H1 (cell line): ENCODE measurements at regions not wholly inside any gene's neighbourhood (a gene's known extent, or its start where the extent isn't known, plus 50 kb on each side); places are given as distances from the start of the nearest gene placed in this dataset.

Experiments
- CTCF ChIA-PET: fragments of 300-600 bp; sonication (Branson Sonifier 250); formaldehyde crosslinking; loops from one replicate; lab custom pipeline; 2021; ENCODE audit not compliant: partially characterized antibody; lab: Charles Lee
- POLR2A ChIA-PET: fragments of 300-600 bp; sonication (Branson Sonifier 250); formaldehyde crosslinking; loops from one replicate; lab custom pipeline; 2021; ENCODE audit warnings: inconsistent platforms; ENCODE audit not compliant: partially characterized antibody; lab: Charles Lee
- DNase-seq, 2 experiments: peaks; one replicate each; pipeline versions ENCODE4 v3.0.0 to v3.0.0-alpha.2; 2010 to 2022; ENCODE audit warnings: low spot score in 2 of 2, low read depth in 1 of 2, mixed read lengths in 1 of 2
- FAIRE-seq: peaks from 2 replicates; lab custom pipeline; 2011; peaks lifted over from hg19 to GRCh38; lab: Jason Lieb, UNC
- H2AFZ ChIP-seq: 2 replicates; pipeline ENCODE4 v1.8.1; 2012; ENCODE audit warnings: low read length, inconsistent platforms
- H2AK5ac ChIP-seq: 2 replicates; pipeline ENCODE4 v1.6.1; 2013; ENCODE audit warnings: low read depth, low read length
- H2BK120ac ChIP-seq: replicated peaks from 2 replicates; pipeline ENCODE3; 2013; ENCODE audit warnings: low read depth, low read length, inconsistent platforms
- H2BK12ac ChIP-seq: 2 replicates; pipeline ENCODE4 v1.6.1; 2013; ENCODE audit warnings: low read depth, low read length
- H2BK15ac ChIP-seq: 2 replicates; pipeline ENCODE4 v1.6.1; 2013; ENCODE audit warnings: low read length
- H2BK20ac ChIP-seq: 2 replicates; pipeline ENCODE4 v1.6.1; 2013; ENCODE audit warnings: low read length
- H2BK5ac ChIP-seq: 2 replicates; pipeline ENCODE4 v1.6.1; 2013; ENCODE audit warnings: low read depth, low read length
- H3K14ac ChIP-seq: 2 replicates; pipeline ENCODE4 v1.6.1; 2013; ENCODE audit warnings: inconsistent platforms; ENCODE audit not compliant: insufficient read length
- H3K18ac ChIP-seq: 2 replicates; pipeline ENCODE4 v1.6.1; 2013; ENCODE audit warnings: low read length; ENCODE audit errors: extremely low read depth
- H3K23ac ChIP-seq: 2 replicates; pipeline ENCODE4 v1.6.1; 2013; ENCODE audit warnings: inconsistent platforms; ENCODE audit not compliant: insufficient read length
- H3K23me2 ChIP-seq: 2 replicates; pipeline ENCODE4 v1.6.1; 2013; ENCODE audit warnings: low read depth, low read length
- H3K27ac ChIP-seq: 2 replicates; pipeline ENCODE4 v1.6.1; 2011; ENCODE audit warnings: low read depth, low read length, inconsistent platforms
- H3K27me3 ChIP-seq, 4 experiments: replicated peaks in 1 of 4; 1 replicate in 1 of 4; 2 replicates in 3 of 4; pipeline versions ENCODE4 v1.6.1 to v1.8.1; 2011 to 2013; ENCODE audit warnings: low read length in 3 of 4, mild to moderate bottlenecking in 3 of 4, inconsistent platforms in 2 of 4, mixed read lengths in 2 of 4, moderate library complexity in 1 of 4; ENCODE audit not compliant: control insufficient read depth in 3 of 4, insufficient read depth in 3 of 4; ENCODE audit errors: extremely low read depth in 1 of 4
- H3K36me3 ChIP-seq, 4 experiments: 2 replicates each; pipeline versions ENCODE4 v1.6.1 to v1.8.1; 2011 to 2013; ENCODE audit warnings: mild to moderate bottlenecking in 4 of 4, low read length in 3 of 4, moderate library complexity in 2 of 4, control low read depth in 1 of 4, inconsistent platforms in 1 of 4; ENCODE audit not compliant: insufficient read depth in 4 of 4, control insufficient read depth in 2 of 4
- H3K4ac ChIP-seq: replicated peaks from 2 replicates; pipeline ENCODE3; 2013; ENCODE audit warnings: low read length, low read depth, mixed read lengths, inconsistent platforms; ENCODE audit not compliant: insufficient read length
- H3K4me1 ChIP-seq, 4 experiments: replicated peaks in 1 of 4; 1 replicate in 1 of 4; 2 replicates in 3 of 4; pipeline versions ENCODE4 v1.6.1 to v1.8.1; 2011 to 2013; ENCODE audit warnings: low read length in 3 of 4, inconsistent platforms in 2 of 4, mixed read lengths in 1 of 4; ENCODE audit not compliant: insufficient read depth in 4 of 4, control insufficient read depth in 3 of 4
- H3K4me2 ChIP-seq, 2 experiments: 2 replicates each; pipeline versions ENCODE4 v1.6.1 to v1.8.1; 2011 to 2013; ENCODE audit warnings: low read depth in 2 of 2, low read length in 2 of 2, control low read depth in 1 of 2, inconsistent platforms in 1 of 2, mild to moderate bottlenecking in 1 of 2; ENCODE audit not compliant: insufficient read depth in 1 of 2
- H3K4me3 ChIP-seq, 4 experiments: fragments of 200-600, 300-600 bp in 1 of 4; sonication (generic), shearing (Covaris generic), sonication (Bioruptor Twin) in 1 of 4; 2 replicates each; pipeline versions ENCODE4 v1.5.1 to v1.8.1; 2011 to 2016; ENCODE audit warnings: low read length in 4 of 4, low read depth in 3 of 4, control low read depth in 2 of 4, inconsistent platforms in 2 of 4, mild to moderate bottlenecking in 2 of 4, mixed read lengths in 1 of 4, moderate library complexity in 1 of 4; ENCODE audit not compliant: insufficient read depth in 2 of 4; ENCODE audit errors: extremely low read depth in 1 of 4
- H3K56ac ChIP-seq: replicated peaks from 2 replicates; pipeline ENCODE3; 2013; ENCODE audit warnings: low read depth, mild to moderate bottlenecking, mixed read lengths, low read length, inconsistent platforms; ENCODE audit not compliant: insufficient read length
- H3K79me1 ChIP-seq: 2 replicates; pipeline ENCODE4 v1.6.1; 2013; ENCODE audit warnings: low read depth, low read length, control low read depth
- H3K79me2 ChIP-seq, 2 experiments: 2 replicates each; pipeline versions ENCODE4 v1.6.1 to v1.8.1; 2012 to 2013; ENCODE audit warnings: low read length in 2 of 2, mild to moderate bottlenecking in 2 of 2, inconsistent platforms in 1 of 2; ENCODE audit not compliant: insufficient read depth in 2 of 2, control insufficient read depth in 1 of 2
- H3K9ac ChIP-seq, 4 experiments: replicated peaks in 1 of 4; 1 replicate in 1 of 4; 2 replicates in 3 of 4; pipeline versions ENCODE4 v1.6.1 to v1.8.1; 2011 to 2013; ENCODE audit warnings: low read depth in 3 of 4, low read length in 3 of 4, control low read depth in 2 of 4, mild to moderate bottlenecking in 2 of 4, moderate library complexity in 2 of 4, inconsistent platforms in 1 of 4; ENCODE audit errors: extremely low read depth in 1 of 4
- H3K9me3 ChIP-seq, 2 experiments: 2 replicates each; pipeline versions ENCODE4 v1.6.1 to v1.8.1; 2012 to 2013; ENCODE audit warnings: mild to moderate bottlenecking in 2 of 2, moderate library complexity in 2 of 2, control low read depth in 1 of 2, inconsistent platforms in 1 of 2, low read depth in 1 of 2, low read length in 1 of 2, mixed read lengths in 1 of 2; ENCODE audit not compliant: insufficient read depth in 2 of 2
- H4K20me1 ChIP-seq, 2 experiments: replicated peaks in 1 of 2; 2 replicates each; pipeline versions ENCODE3 to v1.8.1; 2011 to 2013; ENCODE audit warnings: inconsistent platforms in 2 of 2, low read length in 2 of 2, mild to moderate bottlenecking in 1 of 2; ENCODE audit not compliant: insufficient read depth in 2 of 2, control insufficient read depth in 1 of 2
- H4K5ac ChIP-seq: 2 replicates; pipeline ENCODE4 v1.6.1; 2013; ENCODE audit warnings: low read length, low read depth, mixed read lengths, inconsistent platforms; ENCODE audit not compliant: insufficient read length
- H4K8ac ChIP-seq: 2 replicates; pipeline ENCODE4 v1.8.0; 2013; ENCODE audit warnings: mild to moderate bottlenecking, moderate library complexity, low read length, inconsistent platforms; ENCODE audit not compliant: insufficient read depth; ENCODE audit errors: extremely low read depth
- H4K91ac ChIP-seq: replicated peaks from 2 replicates; pipeline ENCODE3; 2013; ENCODE audit warnings: low read length, mixed read lengths, inconsistent platforms; ENCODE audit not compliant: insufficient read length
- BRCA1 ChIP-seq: IDR thresholded peaks from 2 replicates; pipeline ENCODE4 v1.6.1; 2012; ENCODE audit warnings: low read depth, low read length, improper control_type of control experiment
- EZH2 ChIP-seq: fragments of 200-600 bp; sonication (generic); IDR thresholded peaks from 2 replicates; pipeline ENCODE4 v1.7.1; 2012; ENCODE audit warnings: low read depth, mild to moderate bottlenecking, moderate library complexity, low read length, inconsistent platforms; ENCODE audit not compliant: severe bottlenecking
- GABPA ChIP-seq: IDR thresholded peaks from 2 replicates; pipeline ENCODE4 v1.6.1; 2011; ENCODE audit warnings: mild to moderate bottlenecking, low read length, moderate library complexity, borderline replicate concordance; ENCODE audit not compliant: insufficient read depth
- HDAC2 ChIP-seq, 2 experiments: fragments of 300-600 bp in 1 of 2; sonication (generic) in 1 of 2; IDR thresholded peaks; 2 replicates each; pipeline ENCODE4 v1.6.1; 2011 to 2012; ENCODE audit warnings: low read depth in 2 of 2, low read length in 2 of 2, mild to moderate bottlenecking in 2 of 2, moderate library complexity in 2 of 2, borderline replicate concordance in 1 of 2, inconsistent platforms in 1 of 2
- JUN ChIP-seq: IDR thresholded peaks from 2 replicates; pipeline ENCODE4 v1.6.1; 2011; ENCODE audit warnings: low read depth, mild to moderate bottlenecking, improper control_type of control experiment, low read length
- POLR2A ChIP-seq, 2 experiments: IDR thresholded peaks; 1 replicate in 1 of 2; 2 replicates in 1 of 2; pipeline ENCODE4 v1.6.1; 2011; ENCODE audit warnings: low read depth in 2 of 2, low read length in 2 of 2, mild to moderate bottlenecking in 2 of 2; ENCODE audit errors: control extremely low read depth in 1 of 2
- RAD21 ChIP-seq, 2 experiments: IDR thresholded peaks in 1 of 2; conservative IDR thresholded peaks in 1 of 2; 2 replicates each; pipeline ENCODE4 v1.6.1; 2011; ENCODE audit warnings: low read depth in 2 of 2, low read length in 2 of 2, improper control_type of control experiment in 1 of 2, inconsistent platforms in 1 of 2, mild to moderate bottlenecking in 1 of 2, moderate library complexity in 1 of 2
- SIX5 ChIP-seq: IDR thresholded peaks from 2 replicates; pipeline ENCODE4 v1.6.1; 2011; ENCODE audit warnings: mild to moderate bottlenecking, low read depth, low read length
- SP4 ChIP-seq: IDR thresholded peaks from 2 replicates; pipeline ENCODE4 v1.6.1; 2012; ENCODE audit warnings: low read length, inconsistent platforms
- TCF12 ChIP-seq: IDR thresholded peaks from 2 replicates; pipeline ENCODE4 v1.6.1; 2011; ENCODE audit warnings: low read depth, mild to moderate bottlenecking, low read length
- YY1 ChIP-seq: IDR thresholded peaks from 2 replicates; pipeline ENCODE4 v1.6.1; 2011; ENCODE audit warnings: low read depth, mild to moderate bottlenecking, low read length
- WGBS, 2 experiments: shearing (Covaris generic) in 1 of 2; methylation state at CpG; one replicate each; pipeline versions ENCODE4 v1.1.6 to v1.1.7; 2013 to 2015; ENCODE audit warnings: low lambda C conversion rate in 2 of 2, mixed read lengths in 2 of 2, inconsistent platforms in 1 of 2, low coverage in 1 of 2, missing lambda C conversion rate in 1 of 2; ENCODE audit not compliant: insufficient replicate concordance in 2 of 2, insufficient coverage in 1 of 2, insufficient read length in 1 of 2; ENCODE audit errors: extremely low coverage in 1 of 2, missing lambda C conversion rate in 1 of 2; 5-methylcytosine and 5-hydroxymethylcytosine counted together

DNA sequence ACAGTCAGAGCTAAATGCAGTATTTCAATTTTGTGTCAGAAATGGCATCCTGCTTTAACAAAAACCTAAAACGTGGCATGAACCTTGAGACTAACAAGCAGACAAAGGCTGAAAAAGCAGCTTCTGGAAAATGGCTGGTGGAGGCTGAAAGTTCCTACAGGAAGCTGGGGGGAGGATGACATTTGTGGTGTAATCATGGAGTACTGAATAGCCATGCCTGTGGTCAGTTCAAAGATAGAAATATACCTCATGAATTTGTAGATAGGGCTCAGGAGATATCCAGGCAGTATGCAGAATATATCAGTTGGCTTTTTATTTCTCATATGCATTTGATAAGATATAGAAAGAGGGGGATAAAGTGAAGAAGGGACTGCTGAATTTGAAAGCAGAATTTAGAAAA lies 181.7 kb downstream of the UQCRFS1 start:
- Histone ChIP-seq H3K79me2 (no peaks in the 10 kb centered on the region), H2BK120ac (no peak overlapping the region), H4K8ac (no peak overlapping the region), H4K5ac (no peak overlapping the region), H3K14ac (no peak overlapping the region), H3K4me2 (no peak overlapping the region), H4K20me1 (no peaks in the 10 kb centered on the region), H4K91ac (no peak overlapping the region), H3K27me3 (no peaks in the 10 kb centered on the region), H3K9me3 (no peaks in the 10 kb centered on the region), H3K36me3 (no peaks in the 10 kb centered on the region), H2AFZ (no peak overlapping the region), H3K9ac (no peak overlapping the region), H3K79me1 (no peaks in the 10 kb centered on the region), H2BK20ac (no peak overlapping the region), H3K18ac (no peak overlapping the region), H3K27ac (no peak overlapping the region), H3K4me3 (no peak overlapping the region), H2BK5ac (no peak overlapping the region), H3K56ac (no peak overlapping the region), H3K4ac (no peak overlapping the region), H2AK5ac (no peak overlapping the region), H3K4me1 (peaks cover 0 to 2% (median 0%) of the 10 kb centered on the region in 4 experiments; a peak in 1 of 7 replicates), H3K23me2 (no peaks in the 10 kb centered on the region), H2BK12ac (no peak overlapping the region), H3K23ac (no peak overlapping the region), H2BK15ac (no peak overlapping the region)
- 100% methylated on average over 1 of the region's 1 CpG; no CpG with 5 or more reads in 1 of the 2 experiments for WGBS, 2 experiments
- TF ChIP-seq YY1 (no peak), BRCA1 (no peak), SIX5 (no peak), SP4 (no peak), HDAC2 (IDR thresholded peaks at IDR 0.05; ENCODE audit: borderline replicate concordance in 1 of 2, low read depth in 2 of 2, low read length in 2 of 2) (no peak), JUN (no peak), GABPA (no peak), TCF12 (no peak), RAD21 (IDR thresholded peaks at IDR 0.05 in 1 of 2, conservative IDR thresholded peaks at IDR 0.05 in 1 of 2; ENCODE audit: low read depth in 2 of 2, low read length in 2 of 2) (no peak), POLR2A (IDR thresholded peaks at IDR 0.05; ENCODE audit: control extremely low read depth in 1 of 2, low read depth in 2 of 2, low read length in 2 of 2) (no peak), EZH2 (no peak)
- CTCF ChIA-PET: no interaction called here
- POLR2A ChIA-PET: no interaction called here
- no peak for DNase-seq
- no peak for FAIRE-seq
